AG04449 (cell line): ENCODE measurements at regions not wholly inside any gene's neighbourhood (a gene's known extent, or its start where the extent isn't known, plus 50 kb on each side); places are given as distances from the start of the nearest gene placed in this dataset.
A peak's percentile ranks its signal among the peaks of the same experiment; 100 is the strongest.

Experiments used
- CTCF ChIA-PET: fragments of 350-600 bp; formaldehyde crosslinking; extraction: SDS; loops from one replicate; lab custom pipeline; 2021; ENCODE audit warnings: antibody characterized with exemption; lab: Yijun Ruan, JAX
- POLR2A ChIA-PET: fragments of 400-600, 350-600 bp; formaldehyde crosslinking; extraction: SDS; loops from one replicate; lab custom pipeline; 2020; ENCODE audit warnings: antibody characterized with exemption, inconsistent platforms; lab: Yijun Ruan, JAX
- DNase-seq: peaks from one replicate; pipeline ENCODE4 v3.0.0-alpha.2; 2010; ENCODE audit warnings: low read depth, low spot score
- H3K4me3 ChIP-seq: 2 replicates; pipeline ENCODE4 v1.5.1; 2011; ENCODE audit warnings: low read depth, mild to moderate bottlenecking, control low read depth, low read length
- TF ChIP-seq, protein P1 (sequence below): IDR thresholded peaks from one replicate; pipeline ENCODE4 v1.5.1; 2011; ENCODE audit warnings: mild to moderate bottlenecking, moderate library complexity, low read length, control low read depth, inconsistent platforms; ENCODE audit not compliant: insufficient read depth; ENCODE audit errors: missing control alignments

DNA sequence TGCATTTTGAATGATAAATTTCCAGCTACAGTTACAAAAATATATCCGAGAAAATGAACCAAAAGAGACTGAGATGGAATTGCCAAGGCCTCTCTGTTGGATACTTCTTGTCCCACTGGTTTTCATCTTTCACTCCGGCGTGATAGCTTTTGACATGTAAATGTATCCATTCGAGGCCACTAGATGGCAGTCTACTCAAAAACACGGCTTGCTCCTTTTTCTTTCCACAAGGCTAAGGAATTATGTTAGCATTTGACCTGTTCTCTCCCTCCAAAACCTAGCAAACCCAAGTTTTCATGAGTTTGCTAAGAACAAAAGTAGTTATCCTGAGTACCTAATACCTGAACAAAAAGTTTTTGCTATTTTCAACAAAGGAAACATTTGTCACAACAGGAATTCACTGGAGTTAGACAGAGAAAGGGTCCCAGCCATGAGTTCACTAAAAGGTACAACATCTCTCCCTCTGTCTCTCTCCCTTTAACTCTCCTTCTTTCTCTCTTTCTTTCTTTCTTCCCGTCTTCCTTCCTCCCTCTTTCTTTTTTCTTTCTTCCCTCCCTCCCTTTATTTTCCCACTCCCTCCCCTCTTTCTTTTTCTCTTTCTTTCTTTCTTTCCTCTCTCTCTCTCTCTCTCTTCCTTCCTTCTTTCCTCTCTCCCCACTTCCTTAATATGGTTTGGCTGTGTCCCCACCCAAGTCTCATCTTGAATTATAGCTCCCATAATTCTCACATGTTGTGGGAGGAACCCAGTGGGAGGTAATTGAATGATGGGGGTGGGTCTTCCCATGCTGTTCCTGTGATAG is 207.9 kb upstream of the MYO3A start:
- ChIA-PET CTCF (interaction anchor here (0.9 to 1.3 kb wide), 2 partner anchors 831 to 1156 kb away, joined by 3 to 4 read pairs; no protein-coding TSS in a partner anchor), POLR2A (no interaction called here)
- TF ChIP-seq, protein P1, sequence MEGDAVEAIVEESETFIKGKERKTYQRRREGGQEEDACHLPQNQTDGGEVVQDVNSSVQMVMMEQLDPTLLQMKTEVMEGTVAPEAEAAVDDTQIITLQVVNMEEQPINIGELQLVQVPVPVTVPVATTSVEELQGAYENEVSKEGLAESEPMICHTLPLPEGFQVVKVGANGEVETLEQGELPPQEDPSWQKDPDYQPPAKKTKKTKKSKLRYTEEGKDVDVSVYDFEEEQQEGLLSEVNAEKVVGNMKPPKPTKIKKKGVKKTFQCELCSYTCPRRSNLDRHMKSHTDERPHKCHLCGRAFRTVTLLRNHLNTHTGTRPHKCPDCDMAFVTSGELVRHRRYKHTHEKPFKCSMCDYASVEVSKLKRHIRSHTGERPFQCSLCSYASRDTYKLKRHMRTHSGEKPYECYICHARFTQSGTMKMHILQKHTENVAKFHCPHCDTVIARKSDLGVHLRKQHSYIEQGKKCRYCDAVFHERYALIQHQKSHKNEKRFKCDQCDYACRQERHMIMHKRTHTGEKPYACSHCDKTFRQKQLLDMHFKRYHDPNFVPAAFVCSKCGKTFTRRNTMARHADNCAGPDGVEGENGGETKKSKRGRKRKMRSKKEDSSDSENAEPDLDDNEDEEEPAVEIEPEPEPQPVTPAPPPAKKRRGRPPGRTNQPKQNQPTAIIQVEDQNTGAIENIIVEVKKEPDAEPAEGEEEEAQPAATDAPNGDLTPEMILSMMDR: peak; percentile 39
- no peak for DNase-seq
- H3K4me3 ChIP-seq: no peak overlapping the region

DNA sequence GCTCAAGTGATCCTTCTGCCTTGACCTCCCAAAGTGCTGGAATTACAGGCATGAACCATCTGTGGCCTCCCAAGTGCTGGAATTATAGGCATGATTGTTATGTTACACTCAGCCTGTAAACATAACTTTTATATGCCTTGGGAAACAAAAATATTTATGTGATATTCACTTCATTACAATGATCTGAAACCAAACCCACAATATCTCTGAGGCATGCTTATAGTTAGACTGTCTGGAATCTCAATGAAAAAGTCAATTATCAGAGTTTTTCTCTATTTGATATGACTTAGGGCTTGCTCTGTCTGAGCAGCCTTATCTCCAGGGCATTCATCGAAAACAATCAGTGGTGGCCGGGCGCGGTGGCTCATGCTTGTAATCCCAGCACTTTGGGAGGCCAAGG is 195.3 kb upstream of the MYO3A start:
- TF ChIP-seq, protein P1: no peak
- POLR2A ChIA-PET: no interaction called here
- H3K4me3 ChIP-seq: no peak overlapping the region
- CTCF ChIA-PET: no interaction called here
- no peak for DNase-seq

DNA sequence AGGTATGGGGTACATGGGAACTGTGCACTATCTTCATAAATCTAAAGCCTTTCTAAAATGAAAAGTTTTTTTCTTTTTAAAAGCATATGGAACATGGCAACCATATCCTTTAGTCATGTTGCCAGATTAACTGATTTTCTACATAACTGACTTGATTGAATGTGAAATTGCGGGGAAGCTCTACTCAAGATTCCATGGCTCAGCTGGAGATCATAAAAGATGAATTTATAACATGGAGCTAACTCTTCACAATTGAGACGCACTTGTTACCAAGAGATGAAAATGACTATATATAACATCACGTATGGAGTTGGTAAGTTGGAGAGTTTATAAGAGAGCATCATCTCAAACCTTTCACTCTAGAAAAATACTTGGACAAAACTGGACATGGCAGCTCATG is 190.2 kb upstream of the MYO3A start:
- H3K4me3 ChIP-seq: no peak overlapping the region
- CTCF ChIA-PET: no interaction called here
- TF ChIP-seq, protein P1: no peak
- no peak for DNase-seq
- POLR2A ChIA-PET: no interaction called here

DNA sequence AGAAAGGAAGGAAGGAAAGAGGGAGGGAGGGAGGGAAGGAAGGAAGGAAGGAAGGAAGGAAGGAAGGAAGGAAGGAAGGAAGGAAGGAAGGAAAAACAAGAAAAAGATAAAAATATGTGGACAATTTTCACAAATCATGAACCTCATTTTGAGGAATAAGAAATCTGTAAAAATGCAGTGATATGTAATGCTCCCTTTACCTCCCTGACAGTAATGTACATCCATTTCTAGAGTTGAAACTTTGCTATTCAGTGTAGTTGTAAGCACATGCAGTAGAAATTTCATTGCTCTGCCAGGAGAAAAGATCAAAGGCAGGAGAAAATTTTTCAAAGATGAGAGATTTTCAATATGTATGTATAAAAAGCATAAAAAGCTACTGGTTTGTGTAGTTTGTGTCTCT is 189.5 kb upstream of the MYO3A start:
- TF ChIP-seq, protein P1: no peak
- no peak for DNase-seq
- CTCF ChIA-PET: no interaction called here
- POLR2A ChIA-PET: no interaction called here
- no peak overlapping the region for H3K4me3 ChIP-seq

DNA sequence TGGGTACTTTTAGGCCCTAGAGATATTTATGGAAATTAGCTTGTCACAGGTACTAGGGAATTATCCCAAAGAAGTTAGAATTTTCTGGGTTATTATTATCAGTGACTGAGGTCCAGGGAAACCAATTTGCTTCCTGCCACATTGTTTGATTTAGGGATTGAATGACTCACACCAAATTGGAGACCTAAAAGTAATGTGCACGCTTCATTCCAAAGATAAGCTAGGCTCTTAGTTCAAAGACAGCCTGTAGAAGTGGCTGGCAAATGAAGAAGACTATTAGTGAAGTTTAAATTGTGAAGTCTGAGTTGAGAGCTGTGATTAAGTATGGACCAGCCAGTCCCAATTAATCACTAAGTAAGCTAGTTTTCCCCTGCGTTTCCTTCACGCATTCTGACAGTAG is 188.1 kb upstream of the MYO3A start:
- ChIA-PET CTCF (no interaction called here), POLR2A (no interaction called here)
- DNase-seq: no peak
- TF ChIP-seq, protein P1: no peak
- no peak overlapping the region for H3K4me3 ChIP-seq

DNA sequence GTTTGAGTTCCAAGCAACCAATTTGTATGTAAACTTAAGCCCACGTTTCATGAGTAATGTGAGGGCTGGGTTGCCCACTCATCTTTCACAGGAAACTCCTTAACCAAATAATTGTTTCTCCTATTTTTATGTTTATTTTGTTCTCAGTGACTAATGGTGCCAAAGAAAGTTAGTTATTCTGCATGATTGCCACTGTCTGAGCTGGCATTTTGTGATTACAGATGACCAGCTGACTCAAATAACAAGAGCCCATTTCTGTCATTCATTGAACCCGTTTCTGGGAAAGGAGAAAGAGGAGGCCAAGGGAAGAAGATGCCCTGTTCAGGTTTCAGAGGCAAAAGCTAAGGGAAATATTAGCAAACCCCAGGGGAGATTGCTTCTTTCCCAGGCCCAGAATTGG is 186.9 kb upstream of the MYO3A start:
- no peak for DNase-seq
- ChIA-PET CTCF (no interaction called here), POLR2A (no interaction called here)
- H3K4me3 ChIP-seq: no peak overlapping the region
- TF ChIP-seq, protein P1: no peak
